GM18499 (cell line): ENCODE measurements at regions not wholly inside any gene's neighbourhood (a gene's known extent, or its start where the extent isn't known, plus 50 kb on each side); places are given as distances from the start of the nearest gene placed in this dataset.
A peak's percentile ranks its signal among the peaks of the same experiment; 100 is the strongest.

ENCODE experiments used
- ATAC-seq: cut with Tn5 transposase; IDR thresholded peaks from one replicate; pipeline ENCODE4 v1.9.1; 2021; ENCODE audit warnings: moderate number of reproducible peaks; ENCODE audit not compliant: insufficient read depth, unreplicated experiment

GRCh38 chr16:73350707-73351452 lies 303.0 kb upstream of the ZFHX3 start:
- no peak for ATAC-seq

DNA sequence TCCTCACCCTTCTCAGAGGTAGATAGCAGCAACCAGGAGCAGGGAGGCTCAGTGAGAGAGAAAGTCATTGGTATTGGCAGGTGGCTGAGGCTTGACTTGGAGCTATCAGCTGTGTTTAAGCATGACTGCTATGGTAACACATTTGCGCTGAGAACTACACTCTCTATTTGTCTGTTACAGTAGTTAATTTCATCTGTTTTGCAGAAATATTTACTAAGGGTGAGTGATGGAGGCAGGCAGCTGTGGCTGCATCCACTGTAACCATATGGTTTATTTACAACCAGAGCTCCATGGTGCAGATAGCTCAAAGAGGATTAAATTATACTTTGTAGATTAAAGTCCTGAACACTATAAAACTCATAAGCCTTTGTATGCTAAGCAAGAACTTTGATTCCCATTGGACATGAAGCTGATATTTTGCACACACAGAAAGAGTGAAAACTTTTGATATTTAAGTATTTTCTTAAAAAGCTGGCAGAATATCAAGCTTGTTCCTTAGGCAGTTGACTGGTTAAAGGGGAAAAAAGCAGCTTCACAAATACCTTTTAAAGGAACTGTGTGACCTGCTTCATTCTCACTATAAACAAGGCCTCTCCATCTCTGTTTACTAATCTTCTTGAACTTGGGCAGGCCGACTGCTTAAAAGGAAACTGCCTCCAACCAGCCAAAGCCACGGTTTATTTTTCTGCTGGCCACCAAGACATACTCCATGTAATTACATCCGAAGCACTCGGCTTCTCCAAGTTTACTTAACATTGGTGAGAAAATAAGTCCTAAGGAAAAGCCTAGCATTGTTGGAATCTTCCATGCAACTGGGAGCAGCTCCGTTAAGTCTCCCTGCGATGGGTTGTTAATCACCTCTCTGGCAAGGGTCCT lies 299.8 kb upstream of the ZFHX3 start:
- ATAC-seq: no peak

GRCh38 chr16:73339821-73340220 lies 291.9 kb upstream of the ZFHX3 start:
- no peak for ATAC-seq

DNA sequence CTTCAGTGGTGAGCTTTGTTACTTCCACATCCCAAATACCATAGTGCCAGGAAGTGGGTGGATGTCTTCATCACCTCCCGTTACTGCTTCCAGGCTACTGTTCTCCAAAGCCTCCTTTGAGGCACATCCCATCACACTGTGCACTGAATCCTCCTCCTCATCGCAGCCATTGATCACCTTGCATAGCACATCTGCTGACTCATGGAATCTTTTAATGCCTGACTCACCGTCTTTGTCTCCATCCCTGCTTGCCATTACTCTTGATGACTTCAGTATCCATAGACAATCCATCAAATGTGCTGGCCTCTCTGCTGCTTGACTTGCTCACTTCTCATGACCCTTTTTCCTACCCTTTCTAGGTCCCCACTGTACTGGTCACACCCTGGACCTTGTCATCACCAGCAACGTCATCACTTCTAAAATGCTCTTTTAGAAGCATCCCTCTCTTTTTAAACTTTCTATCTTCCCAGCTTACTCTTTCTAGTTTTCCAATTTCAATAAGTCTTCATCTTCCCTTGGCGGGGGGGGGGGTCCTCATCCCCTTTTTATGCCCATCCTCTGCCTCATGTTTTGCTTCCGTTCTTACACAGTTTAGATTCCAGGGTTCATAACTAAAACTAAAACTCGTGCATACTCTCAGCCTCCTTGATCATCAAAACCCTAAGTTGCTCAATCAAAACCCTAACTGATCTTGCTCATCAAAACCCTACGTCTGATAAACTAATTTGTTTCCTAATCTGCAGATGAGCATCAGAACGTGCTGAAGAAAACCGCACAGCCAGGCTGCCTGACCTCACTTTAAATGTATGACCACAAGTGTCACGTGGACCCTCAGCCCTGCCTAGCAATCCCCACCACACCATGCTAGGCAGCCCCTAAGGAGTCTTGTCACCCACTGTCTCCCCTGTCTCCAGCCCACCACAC lies 289.7 kb upstream of the ZFHX3 start:
- ATAC-seq: no peak

GRCh38 chr16:73329358-73330286 lies 281.7 kb upstream of the ZFHX3 start:
- no peak for ATAC-seq

DNA sequence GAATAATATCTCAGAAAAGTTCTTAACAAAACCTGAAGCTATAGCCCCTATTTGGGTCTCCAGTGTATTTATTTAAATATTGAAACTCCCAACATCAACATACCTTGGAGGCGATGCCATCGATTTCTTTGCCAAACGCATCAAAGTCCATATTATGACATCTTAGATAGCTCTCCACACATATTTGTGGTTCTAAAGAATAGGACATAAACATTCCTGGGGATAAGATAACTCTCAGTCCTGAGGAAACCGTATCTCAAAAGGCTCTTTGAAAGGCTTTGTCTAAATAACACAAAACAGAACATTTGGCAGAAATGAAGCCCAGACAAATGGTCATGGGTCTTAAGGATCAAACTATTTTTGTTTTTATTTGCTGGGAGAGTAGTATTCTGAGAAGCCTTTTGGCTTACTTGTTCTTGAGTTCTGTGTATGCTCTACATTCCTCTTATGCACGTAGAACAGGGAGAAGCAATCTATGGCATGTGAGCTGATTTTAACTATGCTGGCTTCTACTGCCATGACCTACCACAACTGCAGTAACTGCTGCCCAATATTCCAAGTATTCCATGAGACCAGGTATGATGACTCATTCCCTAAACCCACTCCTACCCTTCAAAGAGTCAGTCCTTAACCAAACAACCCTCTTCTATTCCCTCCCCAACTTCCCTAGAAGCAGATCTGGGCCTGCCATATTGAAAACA lies 279.0 kb upstream of the ZFHX3 start:
- ATAC-seq: no peak

GRCh38 chr16:73326221-73326620 lies 278.3 kb upstream of the ZFHX3 start:
- no peak for ATAC-seq

- ATAC-seq: no peak
Observed at GRCh38 chr16:73323880-73324279, 276.0 kb upstream of the ZFHX3 start.

- ATAC-seq: no peak
Observed at GRCh38 chr16:73322856-73323255, 274.9 kb upstream of the ZFHX3 start.

- no peak for ATAC-seq
Observed at GRCh38 chr16:73321853-73322252, 273.9 kb upstream of the ZFHX3 start.

DNA sequence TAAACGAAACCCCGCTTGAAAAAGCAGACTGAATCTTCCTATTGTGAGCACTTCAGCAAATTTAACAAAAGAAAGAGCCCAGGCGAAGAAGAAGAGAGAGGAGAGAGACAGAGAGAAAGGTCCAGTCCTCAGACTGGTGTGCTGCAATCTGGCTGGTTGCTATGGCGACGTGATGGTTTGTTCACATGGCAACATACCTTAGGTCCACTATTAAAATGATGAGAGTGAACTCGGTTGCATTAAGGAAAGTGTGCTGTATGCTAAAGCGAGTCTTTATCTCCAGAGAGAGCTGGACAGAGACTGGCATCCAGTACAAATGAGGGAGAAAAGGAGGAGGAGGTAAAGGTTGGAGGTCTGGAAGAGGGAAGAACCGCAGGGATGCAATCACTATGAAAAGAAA lies 271.8 kb upstream of the ZFHX3 start:
- no peak for ATAC-seq

DNA sequence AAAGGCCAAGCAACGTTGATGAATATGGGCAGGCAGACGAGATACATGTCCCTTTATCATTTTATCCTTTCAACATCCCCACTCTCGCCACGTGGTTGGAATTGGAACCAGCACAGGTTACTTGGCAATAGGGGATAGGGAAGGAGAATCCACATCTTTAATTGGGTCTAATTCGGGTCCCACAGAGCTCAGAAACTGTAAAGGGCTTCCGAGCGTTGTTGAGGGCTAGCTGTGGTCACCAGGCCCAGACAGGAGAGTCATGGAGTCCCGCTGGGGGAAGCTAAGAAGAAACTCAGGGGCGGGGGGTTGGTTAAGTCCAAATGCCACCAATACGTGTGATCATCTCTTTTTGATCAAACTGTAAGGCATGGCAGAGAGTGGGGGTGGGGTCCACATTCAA lies 271.3 kb upstream of the ZFHX3 start:
- no peak for ATAC-seq

DNA sequence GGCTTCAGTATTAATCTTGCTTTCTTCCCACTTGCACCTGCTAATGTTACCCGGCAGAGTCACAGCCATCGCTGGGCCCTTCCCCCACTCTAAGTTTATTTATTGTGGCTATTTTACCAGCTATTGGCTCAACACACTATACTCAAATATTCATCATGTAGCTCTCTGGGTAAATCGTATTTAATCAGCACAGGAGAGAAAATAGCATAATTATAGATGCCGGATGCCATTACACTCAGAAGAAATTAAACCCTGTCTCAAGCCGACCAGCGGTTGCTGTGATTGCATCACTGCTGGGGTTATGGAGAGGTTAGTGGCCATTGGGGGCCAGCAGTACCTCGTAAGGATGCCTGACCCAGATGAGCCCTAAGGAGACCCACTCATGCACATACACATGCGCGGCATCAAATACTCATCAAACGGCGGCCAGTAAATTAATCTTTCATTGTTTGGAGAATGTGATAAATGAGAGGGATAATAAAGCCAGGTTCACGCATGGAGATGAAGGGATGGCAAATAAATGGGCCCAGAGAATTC lies 269.5 kb upstream of the ZFHX3 start:
- no peak for ATAC-seq

DNA sequence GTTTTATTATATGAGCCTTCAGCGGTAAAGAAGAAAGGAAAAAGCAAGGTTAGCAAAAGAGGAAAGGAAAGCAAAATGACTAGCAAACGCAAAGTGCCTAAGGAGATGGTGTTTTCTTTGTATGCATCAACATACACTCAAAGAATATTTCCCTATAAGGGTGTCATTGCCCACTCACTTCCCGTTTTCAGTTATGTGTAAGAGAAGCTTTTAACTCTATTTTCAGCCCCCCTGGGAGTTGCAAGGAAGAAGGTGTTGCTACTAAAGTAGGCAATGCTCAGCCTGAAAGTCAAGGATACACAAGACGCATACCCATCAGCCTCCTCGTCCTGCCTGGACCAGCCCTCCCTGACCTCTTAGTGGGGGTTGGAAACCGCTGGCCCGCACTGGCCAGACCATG lies 267.7 kb upstream of the ZFHX3 start:
- peak; percentile 79 for ATAC-seq

- ATAC-seq: no peak
Observed at GRCh38 chr16:73313950-73314349, 266.0 kb upstream of the ZFHX3 start.

GRCh38 chr16:73311857-73312723 lies 264.2 kb upstream of the ZFHX3 start:
- no peak for ATAC-seq

- ATAC-seq: no peak
Observed at GRCh38 chr16:73308771-73309170, 260.8 kb upstream of the ZFHX3 start.

DNA sequence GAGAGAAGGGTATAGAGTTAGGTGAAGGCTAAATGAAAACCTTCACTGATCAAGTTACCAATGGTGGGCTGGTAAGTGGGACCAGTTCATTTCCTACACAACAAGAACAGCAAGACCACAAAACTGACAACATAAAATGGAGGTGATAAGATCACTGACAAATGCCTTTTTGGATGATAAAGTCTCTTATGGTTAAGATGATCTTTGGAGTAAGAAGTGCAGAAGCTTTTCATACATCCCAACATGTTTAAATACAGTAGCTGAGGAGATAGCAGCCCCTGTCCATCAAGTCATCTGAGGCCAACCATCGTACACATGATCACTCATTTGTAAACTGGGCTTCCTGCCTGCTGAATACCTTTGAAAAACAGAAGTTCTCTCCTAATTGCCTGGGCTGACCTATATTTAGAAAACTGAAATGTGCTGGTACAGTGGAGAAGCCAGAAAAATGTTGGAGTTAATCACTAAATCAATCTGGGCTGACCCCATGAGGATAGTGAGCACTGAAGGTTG lies 259.0 kb upstream of the ZFHX3 start:
- no peak for ATAC-seq
